HCEC 1CT (cell line): ENCODE measurements at regions not wholly inside any gene's neighbourhood (a gene's known extent, or its start where the extent isn't known, plus 50 kb on each side); places are given as distances from the start of the nearest gene placed in this dataset.

ENCODE experiments used
- DNase-seq: peaks from one replicate; pipeline ENCODE4 v3.0.0-alpha.2; 2017

DNA sequence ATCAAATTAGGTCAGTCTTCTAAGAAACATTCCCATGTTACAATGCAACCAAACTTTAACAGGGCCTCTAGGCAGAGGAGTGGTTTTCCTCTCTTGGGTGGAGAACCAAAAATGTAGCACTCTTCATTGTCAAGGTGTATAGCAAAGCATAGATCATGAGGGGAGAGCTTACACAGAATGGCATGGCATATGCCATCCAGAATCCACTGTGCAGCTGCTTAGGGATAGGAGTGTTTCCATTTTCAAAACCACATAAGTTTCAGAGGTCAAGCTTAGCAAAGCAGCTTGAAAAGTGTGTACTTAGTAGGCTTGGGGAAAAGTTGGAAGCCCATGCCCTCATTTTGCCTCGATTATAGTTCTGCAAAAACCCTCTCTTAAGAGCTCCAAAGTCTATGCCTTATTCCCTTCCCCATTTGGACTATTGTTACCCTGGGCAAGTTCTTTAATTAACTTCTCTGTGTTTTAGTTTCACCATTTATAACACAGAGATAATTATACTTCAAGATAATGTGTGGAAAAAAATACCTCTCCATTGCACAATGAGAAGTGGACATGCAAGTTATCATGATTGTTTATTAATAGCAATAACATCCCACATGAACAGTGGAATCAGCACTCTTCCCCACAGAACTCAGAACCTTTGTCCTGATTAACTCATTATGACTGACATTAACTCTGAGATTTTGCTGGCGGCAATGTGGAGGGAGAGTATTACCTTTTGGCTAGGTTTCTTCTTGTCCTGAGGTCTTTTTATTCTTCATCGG lies 398.9 kb upstream of the WWC1 start:
- DNase-seq = no peak

DNA sequence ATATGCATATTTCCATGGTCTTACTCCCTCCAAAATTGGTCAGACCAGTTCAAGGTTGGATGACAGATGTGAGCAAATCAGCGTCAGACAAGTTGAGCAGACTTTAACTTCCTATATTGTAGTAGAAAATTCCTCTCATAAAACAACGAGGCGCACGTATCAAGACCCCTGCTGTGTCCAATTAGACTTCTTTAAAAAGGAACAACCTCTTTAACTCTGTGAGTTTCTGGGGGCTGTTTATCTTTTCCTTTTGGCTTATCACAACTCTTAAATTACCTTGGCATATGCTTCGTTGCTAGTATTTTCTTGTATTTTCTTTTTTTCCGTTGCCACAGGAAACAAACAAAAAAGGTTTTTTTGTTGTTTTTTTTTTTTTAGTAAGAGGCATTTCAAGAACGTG lies 398.2 kb upstream of the WWC1 start:
- DNase-seq = no peak

DNA sequence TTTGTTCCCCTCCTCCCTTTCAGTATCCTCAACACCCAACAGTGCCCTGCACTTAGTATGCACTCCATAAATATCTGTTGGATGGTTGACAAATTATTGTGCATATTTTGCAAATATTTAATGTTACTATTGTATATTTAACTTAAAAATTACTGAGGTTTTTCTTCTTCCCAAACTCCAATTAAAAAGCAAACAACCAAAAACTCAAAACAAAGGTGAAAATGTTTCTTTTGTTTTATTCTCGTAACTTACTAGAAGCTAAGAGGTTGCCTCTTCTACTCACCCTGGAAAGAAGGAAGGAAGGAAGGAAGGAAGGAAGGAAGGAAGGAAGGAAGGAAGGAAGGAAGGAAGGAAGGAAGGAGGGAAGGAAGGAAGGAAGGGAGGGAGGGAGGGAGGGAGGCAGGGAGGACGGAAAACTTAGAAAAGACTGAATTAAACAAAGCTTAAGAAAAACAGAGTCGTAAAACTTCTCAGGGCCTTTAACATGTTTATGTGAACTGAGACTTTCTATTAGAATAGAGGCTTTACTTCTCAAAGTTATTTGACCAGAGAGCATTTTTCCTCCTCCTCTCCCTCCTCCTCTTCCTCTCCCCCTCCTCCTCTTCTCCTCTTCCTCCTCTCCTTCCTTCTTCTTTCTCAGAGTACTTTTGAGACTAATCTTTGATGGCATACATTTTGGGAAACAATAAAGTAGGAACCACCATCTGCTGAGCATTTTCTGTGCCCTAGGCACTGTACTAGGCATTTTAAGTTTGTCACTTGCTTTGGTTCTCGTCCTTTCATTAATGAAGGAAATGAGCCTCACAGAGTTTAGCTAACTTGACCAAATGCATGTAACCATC lies 396.6 kb upstream of the WWC1 start:
- DNase-seq = no peak

DNA sequence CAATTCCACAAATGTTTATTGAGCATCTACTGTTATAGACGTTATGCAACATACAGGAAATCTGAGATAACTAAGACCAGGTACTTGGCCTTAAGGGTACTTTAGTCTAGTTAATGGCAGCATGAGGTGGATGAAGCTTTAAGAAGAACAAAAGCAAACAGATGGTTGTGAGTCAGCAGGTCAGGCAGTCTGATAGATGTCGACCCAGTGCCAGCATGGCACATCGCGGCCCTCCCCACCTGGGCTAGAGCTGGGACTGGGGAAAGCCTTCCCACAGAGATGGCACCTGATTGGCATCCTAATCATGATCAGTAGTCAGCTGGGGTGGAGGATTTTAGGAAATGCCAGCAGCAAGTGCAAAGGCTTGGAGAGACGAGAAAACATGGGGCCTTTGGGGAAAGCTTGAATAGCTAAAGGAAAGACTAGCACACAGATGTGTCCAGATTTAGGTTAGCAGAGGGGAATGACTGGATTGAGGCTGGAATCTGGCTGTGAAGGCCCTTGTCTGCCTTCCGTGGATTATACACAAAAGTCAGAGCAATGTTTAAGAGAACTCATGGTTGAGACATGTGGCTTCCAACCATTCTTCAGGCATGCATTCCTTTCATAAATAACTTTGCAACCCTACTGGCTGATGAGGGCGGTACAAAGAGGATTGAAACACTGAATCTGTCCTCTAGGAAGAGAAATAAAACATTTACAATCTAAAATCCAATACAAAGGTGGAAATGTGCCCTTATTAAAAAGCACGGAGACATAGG lies 395.4 kb upstream of the WWC1 start:
- DNase-seq = no peak

DNA sequence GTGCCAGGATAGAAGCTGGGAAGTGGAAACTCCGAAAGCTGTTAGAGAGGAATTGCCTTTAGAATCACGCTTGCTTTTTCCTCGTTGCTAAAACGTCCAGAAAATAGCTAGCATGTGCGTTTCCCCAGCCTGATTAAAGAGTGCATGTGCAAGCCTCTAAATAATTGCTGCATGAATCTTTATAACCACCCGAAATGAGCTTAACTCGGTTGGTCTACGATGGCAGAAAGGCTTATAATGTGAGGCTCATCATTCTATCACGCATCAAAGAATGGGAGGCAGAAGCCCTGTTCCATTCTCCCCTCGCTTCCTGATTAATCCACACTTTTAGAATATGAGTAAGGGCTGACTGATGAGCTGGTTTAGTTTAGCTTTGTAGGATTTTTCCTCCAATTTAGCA lies 394.6 kb upstream of the WWC1 start:
- no peak for DNase-seq

DNA sequence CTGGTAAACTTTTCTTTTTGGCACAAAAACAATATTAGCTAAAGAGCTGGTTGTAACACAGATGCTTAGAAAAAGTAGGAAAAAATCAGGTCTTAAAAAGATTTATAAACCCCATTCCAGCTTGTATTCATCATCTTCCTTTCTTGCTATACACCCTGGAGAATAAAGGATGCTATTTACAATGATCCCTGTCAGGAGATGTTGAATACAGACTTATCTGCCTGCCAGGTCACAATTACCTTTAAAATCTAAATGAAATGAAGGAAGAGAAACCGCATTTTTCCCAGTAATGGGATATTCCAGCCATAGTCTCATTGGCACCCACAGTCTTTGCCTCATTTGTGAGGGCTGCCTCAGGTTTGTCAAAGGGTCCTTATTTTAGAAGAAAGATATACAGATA lies 394.1 kb upstream of the WWC1 start:
- no peak for DNase-seq

DNA sequence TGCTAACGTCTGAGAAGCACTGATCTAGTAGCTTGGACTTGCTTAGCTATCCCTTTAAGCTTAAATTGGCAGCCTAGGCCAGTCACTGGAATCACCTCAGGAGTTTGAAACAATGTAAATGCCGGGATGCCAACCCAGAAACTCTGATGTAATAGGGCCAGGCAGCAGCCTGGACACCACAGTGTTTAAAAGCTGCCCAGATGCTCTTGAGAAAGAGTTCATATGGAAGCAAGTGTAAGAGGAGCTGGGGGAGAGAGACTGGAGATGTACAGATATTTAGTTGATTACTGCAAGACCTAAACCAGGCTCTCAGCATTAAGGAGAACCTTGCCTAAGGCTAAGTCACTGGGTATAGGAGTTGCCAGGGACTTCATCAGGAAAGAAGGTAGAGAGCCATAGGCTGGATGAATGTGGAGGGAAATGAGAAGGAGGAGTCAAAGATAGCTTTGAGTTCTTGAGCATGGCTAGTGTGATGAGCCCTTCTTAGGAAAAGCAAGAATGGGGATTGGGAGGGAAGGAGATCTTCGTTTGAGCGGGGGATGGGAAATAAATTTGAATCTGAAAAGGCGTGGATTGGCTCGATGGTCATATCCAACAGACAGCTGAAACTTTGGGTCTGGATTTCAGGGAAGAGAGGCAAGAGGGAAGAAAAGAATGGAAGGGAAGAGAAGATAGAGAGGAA lies 392.9 kb upstream of the WWC1 start:
- no peak for DNase-seq

DNA sequence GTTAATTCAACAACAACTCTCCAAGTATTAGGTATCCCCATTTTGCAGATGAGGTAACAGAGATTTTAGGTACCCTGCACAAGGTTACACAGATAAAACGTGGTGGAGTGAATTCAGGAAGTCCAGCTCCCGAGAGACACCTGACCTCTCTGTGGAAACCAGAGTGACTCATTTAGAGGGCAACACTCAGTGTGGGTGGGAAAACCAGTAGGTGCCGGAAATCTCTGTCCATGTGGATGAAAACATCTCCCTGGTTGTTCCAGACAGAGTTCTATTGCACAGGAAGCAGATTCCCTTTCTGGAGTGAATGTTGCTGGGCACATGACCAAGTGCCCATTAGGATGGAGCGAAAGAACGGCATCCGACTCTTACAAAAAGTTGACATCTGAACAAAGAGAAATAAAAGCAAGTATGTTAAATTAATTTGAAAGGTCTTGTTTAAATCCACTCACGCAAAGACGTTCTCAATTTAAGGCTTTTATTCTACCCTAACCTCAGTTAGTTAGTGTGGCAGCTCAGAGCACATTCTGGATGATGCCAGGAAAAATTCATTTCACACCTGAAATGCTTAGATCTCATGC lies 391.9 kb upstream of the WWC1 start:
- DNase-seq = peak; percentile 47

DNA sequence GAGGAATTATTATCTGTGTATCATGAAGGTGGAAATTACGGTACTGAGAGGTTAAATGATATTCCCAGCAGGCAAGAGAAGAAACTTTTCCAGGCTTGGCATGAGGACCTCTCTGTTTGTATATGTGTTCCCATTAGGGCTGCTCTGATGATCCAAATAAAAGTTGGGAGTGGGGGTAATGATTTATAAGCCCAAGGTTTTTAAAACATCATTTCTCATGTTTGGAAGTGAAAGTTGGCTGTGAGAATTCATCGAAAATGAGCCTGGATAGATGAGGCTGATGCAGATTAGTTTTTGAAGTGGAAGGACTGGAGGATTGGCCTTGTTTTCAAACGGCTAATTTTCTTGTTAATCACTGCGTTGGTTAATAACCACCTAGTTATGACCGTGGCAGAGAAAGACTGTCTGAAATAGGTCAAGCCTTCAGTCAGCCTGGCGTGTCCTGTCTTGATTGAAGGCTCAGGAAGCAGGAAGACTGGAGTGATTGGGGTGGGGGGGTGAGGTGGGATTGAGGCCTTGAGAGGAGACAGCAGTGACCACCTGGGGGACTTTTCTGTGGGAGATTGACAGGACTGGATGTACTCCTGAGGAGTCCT lies 391.0 kb upstream of the WWC1 start:
- DNase-seq = no peak

DNA sequence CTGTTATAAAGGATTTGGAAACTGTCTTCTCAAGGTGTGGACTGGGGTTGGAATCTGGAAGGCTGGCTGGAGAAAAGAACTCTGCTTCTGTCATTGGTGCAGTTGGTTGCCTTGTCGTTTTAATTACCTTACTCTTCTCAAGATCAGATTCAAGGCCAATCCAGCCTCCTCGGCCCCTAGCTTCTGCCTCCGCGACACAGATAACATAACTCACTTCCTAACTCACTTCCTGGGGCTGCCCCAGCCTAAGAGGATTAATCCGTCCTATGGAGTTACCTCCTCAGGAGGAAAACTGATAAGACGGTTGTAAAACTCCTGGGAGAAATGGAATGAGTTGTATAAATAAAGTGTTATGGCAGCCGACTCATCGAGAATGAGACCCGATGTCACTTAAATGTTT lies 389.1 kb upstream of the WWC1 start:
- no peak for DNase-seq

DNA sequence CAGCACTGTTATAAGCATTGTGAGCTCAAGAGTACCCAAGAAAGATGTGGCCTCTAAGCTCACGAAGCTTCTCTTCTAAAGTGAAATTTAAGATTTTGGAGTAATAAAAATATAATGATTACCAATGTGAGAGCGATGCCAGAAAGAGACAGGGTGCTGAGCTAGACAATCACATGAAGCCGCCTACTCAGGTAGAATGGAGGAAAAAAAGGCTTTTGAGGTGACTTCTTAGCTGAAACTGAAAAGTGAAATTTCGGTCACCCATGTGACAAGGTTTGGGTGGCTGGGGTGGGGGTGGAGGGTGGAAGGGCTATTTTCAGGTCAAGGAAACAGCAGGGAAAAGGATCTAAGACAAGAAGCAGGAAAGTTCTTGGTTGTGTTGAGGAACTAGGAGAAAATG lies 388.2 kb upstream of the WWC1 start:
- no peak for DNase-seq

DNA sequence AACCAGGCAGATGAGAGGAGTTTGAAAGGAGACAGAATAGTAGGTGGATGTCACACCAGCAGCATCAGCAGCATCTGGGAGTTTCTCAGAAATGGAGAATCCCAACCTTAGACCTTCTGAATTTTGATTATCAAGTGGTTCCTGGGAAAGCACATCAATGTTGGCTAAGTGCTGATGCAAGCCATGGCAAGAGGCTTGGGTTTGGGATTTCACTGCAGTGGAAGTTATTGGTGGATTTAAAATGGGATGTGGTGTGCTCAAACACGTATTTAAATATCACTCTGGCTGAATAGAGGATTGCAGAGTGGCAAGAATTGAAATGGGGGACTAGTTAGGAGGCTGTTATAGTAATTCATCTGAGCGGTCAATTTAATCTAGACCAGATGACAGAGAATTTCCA lies 387.8 kb upstream of the WWC1 start:
- no peak for DNase-seq

DNA sequence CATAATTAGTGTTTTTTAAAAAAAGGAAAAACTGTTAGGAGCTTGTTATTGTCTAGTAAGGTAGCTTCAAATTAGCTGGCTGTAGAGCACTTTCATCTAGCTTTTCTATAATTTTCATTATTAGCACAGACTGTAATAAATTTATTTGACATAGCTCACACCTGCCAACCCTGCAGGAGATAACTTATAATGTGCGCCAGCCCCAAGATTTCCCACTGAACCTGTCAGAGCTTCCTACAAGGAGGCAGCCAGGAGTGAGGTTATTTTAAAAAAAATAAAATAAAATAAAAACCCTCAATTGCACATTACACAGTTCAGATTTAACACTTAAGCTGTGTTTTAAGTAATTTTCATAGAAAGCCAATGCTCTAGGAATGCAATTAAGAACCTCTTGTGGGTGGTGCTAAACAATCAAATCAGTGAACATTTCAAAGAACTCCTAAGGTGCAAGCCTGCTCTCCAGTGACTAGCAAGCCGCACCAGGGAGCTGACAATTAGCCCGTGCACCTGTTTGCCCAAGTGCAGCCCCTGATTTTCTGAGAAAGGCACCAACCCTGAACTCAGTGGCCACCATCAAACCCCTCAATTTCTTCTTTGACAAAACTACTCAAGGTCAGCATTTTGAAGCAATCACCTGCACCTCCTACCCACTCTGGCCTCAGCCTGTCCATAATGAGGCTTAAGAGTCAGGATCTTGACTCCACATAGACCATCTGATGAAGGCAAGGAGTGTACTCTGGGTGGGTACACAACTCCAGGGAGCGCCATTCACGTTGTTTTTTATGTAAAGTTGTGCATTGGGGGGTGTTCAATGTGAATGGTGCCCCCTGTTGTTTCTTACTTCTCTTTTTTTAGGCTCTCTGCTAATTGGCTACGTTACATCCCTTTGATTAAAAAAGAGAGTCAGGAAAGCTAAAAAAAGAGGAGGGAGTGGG lies 385.3 kb upstream of the WWC1 start:
- no peak for DNase-seq

DNA sequence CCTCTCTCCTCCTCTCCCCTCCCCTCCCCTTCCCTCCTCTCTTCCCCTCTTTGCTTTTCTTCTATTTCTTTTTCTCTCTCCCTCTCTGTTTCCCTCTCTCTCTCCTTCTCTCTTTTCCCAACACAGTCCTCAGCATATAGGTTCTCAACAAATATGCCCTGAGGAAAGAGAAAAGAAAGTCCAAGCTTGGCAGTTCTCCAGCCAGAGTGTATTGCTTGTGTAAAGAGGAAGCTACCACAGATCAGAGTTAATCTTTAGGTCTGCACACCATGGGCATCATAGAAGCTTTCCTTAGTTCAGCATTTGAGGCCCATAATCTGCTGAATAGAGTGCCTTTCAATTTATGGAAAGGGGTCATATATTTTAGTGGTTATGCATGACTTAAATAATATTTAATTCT lies 382.8 kb upstream of the WWC1 start:
- no peak for DNase-seq

DNA sequence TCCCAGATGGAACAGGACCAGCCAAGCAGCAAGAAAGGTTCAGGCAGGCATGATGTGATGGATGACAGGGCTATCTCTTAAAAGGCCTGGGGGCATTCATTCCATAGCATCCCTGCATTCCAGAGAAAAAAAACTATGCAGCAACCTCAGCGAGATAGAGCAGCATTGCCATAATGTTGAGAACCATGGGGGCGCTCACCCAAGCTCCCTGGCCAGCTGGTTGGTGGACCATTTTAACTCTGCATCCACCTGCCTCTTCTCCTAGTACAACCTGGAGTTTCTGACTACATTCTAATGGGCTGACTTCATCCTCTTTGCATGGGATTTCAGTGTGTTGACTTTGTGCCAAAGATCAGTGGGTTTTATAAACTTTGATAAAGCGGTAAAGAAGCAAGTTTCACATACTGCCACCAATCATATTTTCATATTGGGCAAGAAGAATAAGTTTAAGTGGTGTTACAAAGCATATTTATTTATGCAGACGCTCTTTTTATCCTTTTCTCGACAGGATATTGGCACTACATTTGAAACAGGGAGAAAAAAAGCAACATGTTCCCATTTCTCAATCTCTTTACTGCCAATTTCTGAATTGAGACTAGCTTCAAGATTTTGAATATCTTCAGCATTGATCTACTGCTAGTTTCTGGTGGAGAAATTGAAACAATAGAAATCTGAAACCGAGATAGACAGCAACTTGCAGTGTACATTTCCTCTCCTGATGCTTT lies 378.3 kb upstream of the WWC1 start:
- DNase-seq = no peak

DNA sequence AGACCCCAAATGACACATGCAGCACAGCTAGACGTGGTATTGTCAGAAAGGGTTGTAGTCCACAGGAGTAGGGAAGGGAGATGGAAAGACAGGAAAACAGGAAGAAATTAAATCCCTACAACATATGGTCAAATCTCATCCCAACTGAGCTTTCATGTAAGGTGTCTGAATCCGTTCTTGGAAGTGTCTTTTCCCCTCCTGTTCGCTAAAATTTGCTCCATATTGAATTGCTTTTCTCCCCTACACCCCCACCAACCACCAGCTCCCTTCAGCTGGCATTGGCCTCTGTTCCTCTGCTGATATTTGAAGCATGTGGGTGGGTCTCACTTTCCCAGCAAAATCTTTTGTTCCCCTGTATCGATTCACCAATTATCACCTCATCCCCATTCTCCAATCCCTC lies 376.2 kb upstream of the WWC1 start:
- DNase-seq = no peak

DNA sequence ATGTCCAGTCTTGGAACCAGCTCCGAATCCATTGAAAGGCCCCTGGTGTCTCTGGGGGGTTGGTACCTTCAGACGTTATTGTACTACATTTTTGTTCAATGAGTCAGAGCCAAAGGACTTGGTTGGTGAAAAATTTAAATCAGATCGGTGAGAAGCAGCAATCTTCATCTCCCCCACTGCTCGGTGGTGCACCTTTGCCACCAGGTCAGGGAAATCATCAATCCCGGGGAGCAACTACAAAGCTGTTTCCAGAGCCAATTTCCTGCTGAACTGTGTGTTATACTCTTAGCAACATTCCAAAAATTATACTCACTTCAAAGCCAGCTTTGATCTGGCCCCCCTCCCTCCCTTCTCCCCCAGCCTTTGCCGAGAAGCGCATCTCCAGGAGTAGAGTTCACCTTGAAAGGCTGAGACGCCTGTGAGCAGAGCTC lies 375.2 kb upstream of the WWC1 start:
- no peak for DNase-seq

DNA sequence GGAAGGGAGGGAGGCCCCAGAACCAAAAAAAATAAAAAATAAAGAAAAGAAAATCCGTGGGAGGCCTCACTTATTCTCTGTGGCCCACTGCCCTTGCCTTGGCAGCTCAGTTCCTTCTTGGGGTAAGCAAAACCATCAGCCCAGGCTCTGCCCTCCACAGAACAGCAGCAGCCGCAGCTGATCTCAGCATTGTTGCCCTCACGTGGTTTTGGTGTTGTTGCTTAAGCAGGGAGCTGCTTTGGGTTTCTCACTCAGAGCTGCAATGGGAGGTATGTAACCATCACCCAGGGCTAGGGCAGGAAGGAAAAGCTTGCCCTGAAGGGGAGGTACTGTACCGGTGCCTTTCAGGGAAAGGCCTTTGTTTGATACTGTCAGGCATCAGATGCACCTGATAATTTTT lies 374.7 kb upstream of the WWC1 start:
- no peak for DNase-seq

DNA sequence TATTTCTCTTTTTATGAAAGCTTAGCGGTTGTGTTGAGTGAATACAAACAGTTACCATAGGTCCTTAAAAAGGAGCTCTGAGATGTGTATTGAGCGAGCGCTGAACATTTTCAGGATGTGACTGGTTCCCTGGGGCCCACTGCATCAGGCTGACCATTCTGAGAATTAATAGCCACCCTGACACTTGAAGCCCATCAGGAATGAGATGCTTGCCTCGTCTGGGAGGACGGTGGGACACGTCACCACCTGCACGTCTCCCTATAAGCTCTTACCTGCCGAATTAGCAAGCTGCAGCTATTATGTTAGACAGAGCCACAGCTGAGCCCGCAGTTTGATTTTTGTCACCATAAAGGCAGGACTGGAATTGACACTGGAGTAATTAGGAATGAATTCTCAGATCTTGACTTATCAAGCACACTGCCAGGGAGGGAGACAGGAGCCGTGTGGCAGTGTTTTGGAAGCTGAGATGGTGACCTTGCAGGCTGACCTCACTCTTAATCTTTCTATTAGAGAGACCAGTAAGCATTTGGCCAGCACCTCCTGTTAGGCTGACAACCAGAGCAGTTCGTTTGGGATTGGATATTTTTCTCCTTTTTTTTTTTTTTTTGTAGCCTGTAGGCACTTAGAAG lies 373.1 kb upstream of the WWC1 start:
- DNase-seq = no peak
